Breast epithelium (tissue), 4 donors: ENCODE measurements at regions not wholly inside any gene's neighbourhood (a gene's known extent, or its start where the extent isn't known, plus 50 kb on each side); places are given as distances from the start of the nearest gene placed in this dataset.

Source experiments
- DNase-seq, 2 donors: peaks; one replicate each; pipeline ENCODE4 v3.0.0-alpha.2; 2019; ENCODE audit warnings: low spot score in 2 of 2
- H3K27ac ChIP-seq, 2 donors: fragments of 200-600 bp; sonication (generic) in 1 of 2; one replicate each; pipeline ENCODE4 v1.5.1; 2016 to 2019; ENCODE audit warnings: mild to moderate bottlenecking in 1 of 2
- H3K27me3 ChIP-seq, 2 donors: fragments of 200-600 bp; sonication (generic) in 1 of 2; one replicate each; pipeline versions ENCODE4 v1.5.1 to v1.6.0; 2017 to 2019; ENCODE audit warnings: control low read depth in 1 of 2, mild to moderate bottlenecking in 1 of 2
- H3K36me3 ChIP-seq: fragments of 200-600 bp; one replicate; pipeline ENCODE4 v1.5.1; 2019
- H3K4me1 ChIP-seq, 2 donors: fragments of 200-600 bp; sonication (generic); one replicate each; pipeline ENCODE4 v1.5.1; 2016 to 2019; ENCODE audit warnings: control low read depth in 1 of 2
- H3K4me3 ChIP-seq, 3 donors: fragments of 200-600 bp; sonication (generic); 1 replicate in 2 of 3; 2 replicates in 1 of 3; pipeline ENCODE4 v1.5.1; 2016 to 2019; ENCODE audit warnings: mild to moderate bottlenecking in 3 of 3, moderate library complexity in 2 of 3
- H3K9me3 ChIP-seq, 2 donors: fragments of 200-600 bp; sonication (generic) in 1 of 2; one replicate each; pipeline ENCODE4 v1.5.1; 2016 to 2019; ENCODE audit warnings: control low read depth in 1 of 2
- POLR2A ChIP-seq: fragments of 450-650 bp; IDR thresholded peaks from one replicate; pipeline ENCODE4 v1.6.1; 2016; ENCODE audit warnings: antibody characterized with exemption, mild to moderate bottlenecking, moderate library complexity
- POLR2AphosphoS5 ChIP-seq, 3 donors: sonication (generic); formaldehyde crosslinking; IDR thresholded peaks; one replicate each; pipeline ENCODE4 v1.6.1; 2017; ENCODE audit warnings: antibody characterized with exemption in 3 of 3
- intact Hi-C: fragments of 100-400 bp; cut with DNase I; formaldehyde crosslinking; loops from one replicate; pipeline ENCODE4 v1.15.1; 2023; ENCODE audit warnings: low total_unique reads
- TF ChIP-seq, protein P1 (sequence below), 3 donors: fragments of 450-650 bp; IDR thresholded peaks; one replicate each; pipeline ENCODE4 v1.5.1; 2016 to 2017; ENCODE audit warnings: antibody characterized with exemption in 3 of 3, mild to moderate bottlenecking in 3 of 3, moderate library complexity in 3 of 3

DNA sequence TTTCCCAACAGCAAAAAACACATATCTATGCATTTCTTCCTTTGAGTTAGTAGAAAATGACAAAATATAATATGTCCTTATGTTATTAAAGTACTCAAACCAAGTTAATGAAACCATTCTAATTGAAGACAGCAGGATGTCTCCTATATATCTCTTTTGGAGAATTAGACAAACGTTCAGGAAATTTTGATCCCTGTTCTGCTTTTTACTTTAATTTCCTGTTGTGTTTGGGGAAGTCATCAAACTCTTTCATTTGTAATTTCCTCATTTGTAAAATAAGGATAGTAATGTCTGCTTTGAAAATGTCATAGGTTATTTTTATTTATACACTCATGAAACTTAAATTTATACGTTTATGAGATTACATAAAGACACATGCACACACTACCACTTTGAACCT is 281.8 kb upstream of the ANO5 start:
- Histone ChIP-seq H3K27ac (no peak overlapping the region), H3K36me3 (no peaks in the 10 kb centered on the region), H3K27me3 (no peaks in the 10 kb centered on the region), H3K4me1 (no peaks in the 10 kb centered on the region), H3K4me3 (no peak overlapping the region), H3K9me3 (no peaks in the 10 kb centered on the region)
- intact Hi-C loops = no loop called here
- DNase-seq = no peak
- TF ChIP-seq, protein P1, sequence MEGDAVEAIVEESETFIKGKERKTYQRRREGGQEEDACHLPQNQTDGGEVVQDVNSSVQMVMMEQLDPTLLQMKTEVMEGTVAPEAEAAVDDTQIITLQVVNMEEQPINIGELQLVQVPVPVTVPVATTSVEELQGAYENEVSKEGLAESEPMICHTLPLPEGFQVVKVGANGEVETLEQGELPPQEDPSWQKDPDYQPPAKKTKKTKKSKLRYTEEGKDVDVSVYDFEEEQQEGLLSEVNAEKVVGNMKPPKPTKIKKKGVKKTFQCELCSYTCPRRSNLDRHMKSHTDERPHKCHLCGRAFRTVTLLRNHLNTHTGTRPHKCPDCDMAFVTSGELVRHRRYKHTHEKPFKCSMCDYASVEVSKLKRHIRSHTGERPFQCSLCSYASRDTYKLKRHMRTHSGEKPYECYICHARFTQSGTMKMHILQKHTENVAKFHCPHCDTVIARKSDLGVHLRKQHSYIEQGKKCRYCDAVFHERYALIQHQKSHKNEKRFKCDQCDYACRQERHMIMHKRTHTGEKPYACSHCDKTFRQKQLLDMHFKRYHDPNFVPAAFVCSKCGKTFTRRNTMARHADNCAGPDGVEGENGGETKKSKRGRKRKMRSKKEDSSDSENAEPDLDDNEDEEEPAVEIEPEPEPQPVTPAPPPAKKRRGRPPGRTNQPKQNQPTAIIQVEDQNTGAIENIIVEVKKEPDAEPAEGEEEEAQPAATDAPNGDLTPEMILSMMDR (IDR thresholded peaks at IDR 0.05) = no peak
- no peak for TF ChIP-seq POLR2AphosphoS5 (IDR thresholded peaks at IDR 0.05)
- no peak for TF ChIP-seq POLR2A

DNA sequence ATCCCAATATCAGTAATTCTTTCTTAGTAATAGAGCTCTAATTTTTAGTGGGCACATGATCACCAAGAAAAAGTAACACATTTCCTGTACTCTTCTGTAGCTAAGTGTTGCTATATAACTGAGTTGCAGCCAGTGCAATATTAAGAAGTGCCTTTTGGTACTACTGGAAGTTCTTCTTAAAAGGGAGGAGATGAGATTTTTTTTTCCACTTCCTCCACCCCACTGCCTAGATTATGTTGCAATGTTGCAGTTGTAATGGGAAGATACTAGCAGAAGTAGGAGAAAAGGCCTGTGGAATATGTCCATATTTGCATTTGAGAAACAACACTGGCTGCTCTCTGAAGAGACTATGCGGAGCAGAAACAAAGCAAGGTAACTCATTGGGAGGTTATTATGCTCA is 280.6 kb upstream of the ANO5 start:
- Histone ChIP-seq H3K27ac (no peak overlapping the region), H3K27me3 (no peaks in the 10 kb centered on the region), H3K4me3 (no peak overlapping the region), H3K36me3 (no peaks in the 10 kb centered on the region), H3K4me1 (no peaks in the 10 kb centered on the region), H3K9me3 (no peaks in the 10 kb centered on the region)
- intact Hi-C loops = no loop called here
- no peak for TF ChIP-seq POLR2AphosphoS5 (IDR thresholded peaks at IDR 0.05)
- TF ChIP-seq POLR2A = no peak
- TF ChIP-seq, protein P1 (IDR thresholded peaks at IDR 0.05) = no peak
- no peak for DNase-seq

DNA sequence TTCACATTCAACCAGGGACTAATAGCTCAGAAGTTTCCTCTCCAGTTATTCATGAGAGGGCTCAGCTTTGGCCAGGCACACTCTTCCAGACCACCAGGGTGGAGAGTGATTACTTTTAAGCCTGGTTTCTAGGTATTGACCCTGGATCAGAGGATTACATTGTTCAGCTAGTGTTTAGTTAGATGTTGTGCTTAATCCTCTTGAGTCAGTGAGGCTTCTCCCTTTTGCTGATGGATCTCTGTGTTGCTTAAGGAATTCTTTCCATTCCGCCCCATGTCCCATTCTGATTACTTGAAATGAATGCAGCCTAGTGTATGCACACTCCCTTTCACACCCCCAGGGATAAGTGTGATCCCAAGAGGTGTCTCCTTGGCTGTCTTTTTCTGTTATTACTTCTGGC is 271.7 kb upstream of the ANO5 start:
- intact Hi-C loops = no loop called here
- no peaks in the 10 kb centered on the region for H3K36me3 ChIP-seq
- no peak for DNase-seq
- no peak overlapping the region for H3K4me3 ChIP-seq
- no peaks in the 10 kb centered on the region for H3K27me3 ChIP-seq
- no peaks in the 10 kb centered on the region for H3K9me3 ChIP-seq
- no peak overlapping the region for H3K27ac ChIP-seq
- no peaks in the 10 kb centered on the region for H3K4me1 ChIP-seq
- no peak for TF ChIP-seq POLR2AphosphoS5 (IDR thresholded peaks at IDR 0.05)
- TF ChIP-seq POLR2A = no peak
- TF ChIP-seq, protein P1 (IDR thresholded peaks at IDR 0.05) = no peak

DNA sequence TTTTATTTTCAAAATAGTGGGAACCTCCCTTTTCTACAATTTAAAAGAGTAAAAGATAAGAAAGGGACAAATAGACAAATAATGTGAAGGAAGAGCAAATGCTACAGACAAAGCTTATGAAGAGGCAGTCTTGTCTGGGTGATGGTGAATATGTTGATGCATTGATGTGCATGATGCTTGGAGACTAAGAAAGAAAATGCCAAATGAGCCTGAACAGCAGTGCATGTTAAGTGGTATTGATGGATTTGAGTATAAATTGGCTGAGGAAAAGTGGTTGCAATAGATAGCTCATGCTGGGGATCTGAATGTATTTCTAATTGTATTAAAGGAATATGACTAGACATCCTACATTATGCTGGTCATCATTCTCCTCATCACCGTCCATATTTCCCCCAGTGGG is 268.6 kb upstream of the ANO5 start:
- H3K4me3 ChIP-seq = no peak overlapping the region
- H3K27me3 ChIP-seq = no peaks in the 10 kb centered on the region
- TF ChIP-seq POLR2A = no peak
- no peak for TF ChIP-seq POLR2AphosphoS5 (IDR thresholded peaks at IDR 0.05)
- TF ChIP-seq, protein P1 (IDR thresholded peaks at IDR 0.05) = no peak
- no peaks in the 10 kb centered on the region for H3K9me3 ChIP-seq
- no peaks in the 10 kb centered on the region for H3K36me3 ChIP-seq
- H3K4me1 ChIP-seq = no peaks in the 10 kb centered on the region
- intact Hi-C loops = no loop called here
- no peak overlapping the region for H3K27ac ChIP-seq
- DNase-seq = no peak

DNA sequence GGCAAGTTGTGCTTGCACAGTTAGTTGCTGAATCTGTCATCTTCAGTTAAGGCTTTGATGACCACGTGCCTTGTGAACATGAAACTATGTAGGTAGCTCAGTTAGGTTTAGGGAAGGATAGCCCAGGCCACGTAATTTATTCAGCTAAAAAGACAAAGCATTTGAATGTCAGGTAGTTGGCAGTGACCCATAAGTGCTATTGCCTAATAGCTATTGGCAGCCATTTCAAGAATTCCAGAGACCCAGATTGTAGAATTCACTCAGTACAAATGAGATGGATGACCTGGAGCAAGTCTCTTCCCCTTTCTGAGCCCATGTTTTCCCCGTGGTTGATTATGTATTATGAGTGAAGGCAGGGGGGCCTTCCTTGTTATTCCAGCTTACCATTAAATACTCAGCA is 265.3 kb upstream of the ANO5 start:
- Histone ChIP-seq H3K36me3 (no peaks in the 10 kb centered on the region), H3K27ac (no peak overlapping the region), H3K4me3 (no peak overlapping the region), H3K9me3 (no peaks in the 10 kb centered on the region), H3K27me3 (no peaks in the 10 kb centered on the region), H3K4me1 (no peaks in the 10 kb centered on the region)
- DNase-seq = no peak
- TF ChIP-seq POLR2A (no peak), POLR2AphosphoS5 (IDR thresholded peaks at IDR 0.05) (no peak)
- TF ChIP-seq, protein P1 (IDR thresholded peaks at IDR 0.05) = no peak
- intact Hi-C loops = no loop called here
